DND-41 (cell line): ENCODE measurements at regions not wholly inside any gene's neighbourhood (a gene's known extent, or its start where the extent isn't known, plus 50 kb on each side); places are given as distances from the start of the nearest gene placed in this dataset.

Experiments
- ATAC-seq: fragments of 200-7000 bp; cut with Tn5 transposase; 3 replicates; pipeline ENCODE4 v1.9.1; 2021; ENCODE audit warnings: low read depth; ENCODE audit not compliant: insufficient read depth
- DNase-seq: peaks from one replicate; pipeline ENCODE4 v3.0.0-alpha.2; 2020
- H2AFZ ChIP-seq: 2 replicates; pipeline ENCODE4 v1.6.0; 2012; ENCODE audit warnings: low read depth, low read length
- H3K27ac ChIP-seq: 2 replicates; pipeline ENCODE4 v1.5.1; 2012; ENCODE audit warnings: low read length, inconsistent platforms
- H3K27me3 ChIP-seq: fragments of 200-600 bp; sonication (generic); 2 replicates; pipeline ENCODE4 v1.6.0; 2012; ENCODE audit warnings: low read length, mild to moderate bottlenecking, inconsistent platforms; ENCODE audit not compliant: insufficient read depth, poor library complexity
- H3K36me3 ChIP-seq: 2 replicates; pipeline ENCODE4 v1.5.1; 2012; ENCODE audit warnings: low read length, inconsistent platforms; ENCODE audit not compliant: insufficient read depth
- H3K4me1 ChIP-seq: 2 replicates; pipeline ENCODE4 v1.5.1; 2012; ENCODE audit warnings: mild to moderate bottlenecking, low read length; ENCODE audit not compliant: insufficient read depth
- H3K4me2 ChIP-seq: 2 replicates; pipeline ENCODE4 v1.6.0; 2012; ENCODE audit warnings: mild to moderate bottlenecking, moderate library complexity, low read length, inconsistent platforms; ENCODE audit not compliant: insufficient read depth
- H3K4me3 ChIP-seq, 2 experiments: fragments of 200-600 bp in 1 of 2; shearing (Covaris generic) in 1 of 2; 2 replicates each; pipeline ENCODE4 v1.5.1; 2012 to 2016; ENCODE audit warnings: inconsistent platforms in 2 of 2, low read length in 2 of 2, mild to moderate bottlenecking in 2 of 2, low read depth in 1 of 2, moderate library complexity in 1 of 2
- H3K79me2 ChIP-seq: 2 replicates; pipeline ENCODE4 v1.6.0; 2012; ENCODE audit warnings: low read length, inconsistent platforms; ENCODE audit not compliant: insufficient read depth
- H3K9ac ChIP-seq: 2 replicates; pipeline ENCODE4 v1.6.0; 2012; ENCODE audit warnings: low read depth, mild to moderate bottlenecking, inconsistent platforms, low read length, moderate library complexity
- H3K9me3 ChIP-seq: 2 replicates; pipeline ENCODE4 v1.5.1; 2012; ENCODE audit warnings: low read length, moderate library complexity, mild to moderate bottlenecking, inconsistent platforms; ENCODE audit not compliant: insufficient read depth, severe bottlenecking
- H4K20me1 ChIP-seq: 2 replicates; pipeline ENCODE4 v1.6.0; 2012; ENCODE audit warnings: low read length; ENCODE audit not compliant: insufficient read depth
- CTCF ChIP-seq: IDR thresholded peaks from 2 replicates; pipeline ENCODE4 v1.5.1; 2012; ENCODE audit warnings: borderline replicate concordance, low read length, moderate library complexity, mild to moderate bottlenecking; ENCODE audit not compliant: poor library complexity, severe bottlenecking; ENCODE audit errors: extremely low read depth
- EZH2 ChIP-seq: IDR thresholded peaks from 3 replicates; pipeline ENCODE4 v1.6.1; 2012; ENCODE audit warnings: borderline replicate concordance, low read depth, mild to moderate bottlenecking, moderate library complexity, low read length, inconsistent platforms; ENCODE audit not compliant: severe bottlenecking

GRCh38 chr21:16674949-16675348, 837.9 kb upstream of the CXADR start:
- TF ChIP-seq CTCF (no peak), EZH2 (no peak)
- Histone ChIP-seq H3K9ac (no peak overlapping the region), H3K4me2 (no peak overlapping the region), H3K27me3 (no peaks in the 10 kb centered on the region), H3K4me3 (no peak overlapping the region), H4K20me1 (no peaks in the 10 kb centered on the region), H3K4me1 (no peaks in the 10 kb centered on the region), H3K79me2 (no peaks in the 10 kb centered on the region), H3K27ac (no peak overlapping the region), H2AFZ (no peak overlapping the region), H3K9me3 (no peaks in the 10 kb centered on the region), H3K36me3 (no peaks in the 10 kb centered on the region)
- DNase-seq (no peak), ATAC-seq (no peak)

DNA sequence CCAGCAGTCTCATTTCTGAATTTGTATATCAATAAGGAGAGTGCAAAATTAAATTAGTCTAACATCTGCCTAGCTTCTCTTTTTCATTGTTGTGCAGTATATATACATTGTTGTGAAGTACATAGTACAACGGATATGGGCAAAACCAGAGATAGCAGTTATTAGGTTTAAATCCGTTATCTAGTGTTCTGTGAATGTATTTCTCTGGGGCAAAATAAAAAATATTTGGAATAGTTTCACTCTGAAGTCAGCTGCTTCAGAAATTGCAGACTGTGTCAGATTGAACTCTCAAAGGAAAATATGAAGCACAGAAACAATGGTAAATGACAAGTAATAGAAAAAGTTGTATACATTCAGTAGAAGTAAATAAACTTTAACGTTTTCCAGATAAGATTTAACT, 836.5 kb upstream of the CXADR start:
- ATAC-seq (no peak), DNase-seq (no peak)
- no peak overlapping the region for H3K27ac ChIP-seq
- no peaks in the 10 kb centered on the region for H3K36me3 ChIP-seq
- H2AFZ ChIP-seq = no peak overlapping the region
- no peak overlapping the region for H3K4me3 ChIP-seq
- H3K9ac ChIP-seq = no peak overlapping the region
- H3K27me3 ChIP-seq = no peaks in the 10 kb centered on the region
- H3K9me3 ChIP-seq = no peaks in the 10 kb centered on the region
- no peaks in the 10 kb centered on the region for H4K20me1 ChIP-seq
- H3K4me1 ChIP-seq = no peaks in the 10 kb centered on the region
- TF ChIP-seq EZH2 (no peak), CTCF (no peak)
- H3K79me2 ChIP-seq = no peaks in the 10 kb centered on the region
- H3K4me2 ChIP-seq = no peak overlapping the region

DNA sequence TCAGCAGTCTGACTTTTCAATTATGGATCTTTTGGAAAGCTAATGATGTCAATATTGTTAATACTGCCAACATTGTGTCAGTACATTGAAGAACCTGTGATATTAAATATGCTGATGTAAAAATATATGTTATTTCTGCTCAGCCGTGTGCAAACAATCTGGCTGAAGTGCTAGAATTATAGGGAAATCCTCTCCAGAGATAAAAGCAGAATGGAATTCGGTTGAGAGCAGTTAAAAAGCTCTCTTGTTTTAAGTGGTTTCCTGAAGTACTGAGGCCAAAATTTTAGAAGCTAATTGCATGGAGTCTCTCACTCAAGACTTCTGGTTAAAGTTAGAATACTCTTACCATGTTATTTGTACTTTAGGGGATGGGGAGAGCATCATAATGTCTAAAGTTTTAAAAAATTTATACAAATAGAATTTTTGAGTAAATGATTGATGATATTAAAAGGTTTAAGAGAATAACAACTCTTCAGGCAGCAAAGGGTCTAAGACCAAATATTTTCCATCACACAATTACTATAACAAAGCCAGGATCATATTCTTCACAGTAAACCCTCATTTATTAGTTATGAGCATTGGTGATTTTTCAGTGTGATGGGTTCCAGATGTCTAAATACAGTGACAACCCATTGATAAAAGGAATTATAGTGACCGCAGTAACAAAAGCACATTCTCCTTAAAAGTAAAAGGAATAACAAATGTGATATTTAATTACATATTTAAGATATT, 834.2 kb upstream of the CXADR start:
- H3K4me1 ChIP-seq = no peaks in the 10 kb centered on the region
- no peaks in the 10 kb centered on the region for H3K79me2 ChIP-seq
- ATAC-seq (no peak), DNase-seq (no peak)
- no peak overlapping the region for H2AFZ ChIP-seq
- no peaks in the 10 kb centered on the region for H4K20me1 ChIP-seq
- H3K4me2 ChIP-seq = no peak overlapping the region
- TF ChIP-seq CTCF = no peak
- TF ChIP-seq EZH2 = no peak
- H3K4me3 ChIP-seq = no peak overlapping the region
- H3K27me3 ChIP-seq = no peaks in the 10 kb centered on the region
- no peak overlapping the region for H3K9ac ChIP-seq
- no peaks in the 10 kb centered on the region for H3K36me3 ChIP-seq
- no peaks in the 10 kb centered on the region for H3K9me3 ChIP-seq
- H3K27ac ChIP-seq = no peak overlapping the region
